HG02981 (cell line): ENCODE measurements at regions not wholly inside any gene's neighbourhood (a gene's known extent, or its start where the extent isn't known, plus 50 kb on each side); places are given as distances from the start of the nearest gene placed in this dataset.
"Not testable (repeated sequence)": the region's sequence is repeated elsewhere in the genome, so short reads cannot be mapped to it uniquely, and the experiment has no call there.

ENCODE experiments used
- ATAC-seq: cut with Tn5 transposase; IDR thresholded peaks from one replicate; pipeline ENCODE4 v1.9.1; 2021; ENCODE audit warnings: mild to moderate bottlenecking, moderate library complexity; ENCODE audit not compliant: unreplicated experiment

DNA sequence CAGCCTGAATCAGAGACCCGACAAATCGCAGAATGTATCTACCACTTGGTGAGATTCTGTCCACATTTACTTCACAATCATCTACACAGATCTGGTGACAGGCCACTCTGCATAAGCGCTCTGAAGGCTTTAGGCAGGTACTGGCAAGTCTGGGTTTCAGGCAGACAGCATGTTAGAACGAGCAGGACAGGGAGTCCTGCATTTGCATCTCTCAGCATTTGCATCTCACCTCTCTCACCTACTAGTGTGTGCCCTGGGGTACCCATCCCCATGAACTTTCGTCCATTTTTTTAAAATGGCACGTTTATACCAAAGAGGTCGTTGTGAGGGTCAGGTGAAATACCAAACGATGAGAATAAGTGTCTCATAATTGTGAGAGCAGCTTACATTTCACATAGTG is 108.2 kb downstream of the SPATA31A1 start:
- ATAC-seq: peak; percentile 32

DNA sequence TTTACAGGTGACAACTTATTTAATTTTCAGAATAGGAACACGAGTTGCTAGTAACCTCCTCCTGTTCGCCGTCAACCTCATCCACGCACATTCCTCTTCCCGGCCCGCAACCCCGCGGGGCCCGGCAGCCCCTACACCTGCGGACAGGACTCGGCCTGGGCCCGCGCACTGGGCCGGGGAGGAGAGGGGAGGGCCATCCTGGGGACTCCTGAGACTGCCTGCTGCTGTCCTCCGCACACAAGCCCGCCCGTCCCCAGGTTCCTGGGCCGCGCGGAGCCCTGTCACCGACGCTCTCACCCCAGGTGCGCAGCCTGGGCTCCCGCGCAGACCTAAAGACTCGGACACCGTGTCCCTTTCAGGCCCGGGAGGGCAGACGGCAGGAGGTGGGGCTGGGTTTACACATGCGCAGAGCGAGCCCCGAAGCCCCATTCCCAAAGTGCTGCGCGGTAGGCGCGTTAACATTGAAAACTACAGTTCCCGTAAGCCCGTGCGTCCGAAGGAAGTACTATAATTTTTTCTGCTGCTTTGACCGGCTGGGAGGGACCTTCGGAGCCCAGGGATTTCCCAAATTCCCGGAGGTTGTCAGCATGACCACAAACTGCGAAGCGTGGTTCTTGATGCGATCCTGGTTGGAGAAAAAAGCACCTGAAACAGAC is 108.8 kb downstream of the SPATA31A1 start:
- ATAC-seq: peak; percentile 95

DNA sequence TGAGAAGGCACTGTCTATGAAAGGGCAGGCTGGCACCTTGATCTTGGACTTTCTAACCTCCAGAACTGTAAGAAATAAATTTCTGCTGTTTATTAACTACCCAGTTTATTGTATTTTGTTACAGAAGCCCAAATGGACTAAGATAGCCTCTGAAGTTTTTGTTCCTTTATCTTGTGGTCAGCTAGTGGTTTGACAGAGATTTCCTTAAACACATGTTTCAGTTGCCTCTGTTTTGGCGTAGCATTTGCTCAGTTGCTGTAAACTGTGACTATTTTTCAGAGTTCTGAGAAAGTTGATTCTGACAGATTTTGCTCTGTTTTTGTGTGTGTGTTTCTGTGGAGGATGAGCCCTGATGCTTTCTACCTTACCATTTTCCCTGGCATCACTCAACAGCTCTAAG is 119.0 kb downstream of the SPATA31A1 start:
- peak; percentile 99 for ATAC-seq

DNA sequence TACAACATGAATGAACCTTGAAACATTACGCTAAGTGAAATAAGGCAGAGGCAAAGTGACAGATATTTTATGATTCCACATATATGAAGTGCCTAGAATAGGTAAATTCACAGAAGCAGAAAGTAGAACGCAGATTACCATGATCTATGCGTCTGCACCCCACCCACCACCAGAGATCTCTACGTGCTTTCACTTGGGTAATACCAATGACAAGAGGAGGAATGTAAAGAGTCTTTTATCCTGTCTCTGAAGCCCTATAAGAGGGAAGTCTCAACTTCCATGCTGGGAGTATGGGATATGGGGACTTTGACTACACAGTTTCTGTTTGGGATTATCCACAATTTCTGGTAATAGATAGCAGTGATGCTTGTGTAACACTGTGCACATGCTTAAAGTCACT is 127.6 kb downstream of the SPATA31A1 start:
- not testable (repeated sequence) for ATAC-seq

DNA sequence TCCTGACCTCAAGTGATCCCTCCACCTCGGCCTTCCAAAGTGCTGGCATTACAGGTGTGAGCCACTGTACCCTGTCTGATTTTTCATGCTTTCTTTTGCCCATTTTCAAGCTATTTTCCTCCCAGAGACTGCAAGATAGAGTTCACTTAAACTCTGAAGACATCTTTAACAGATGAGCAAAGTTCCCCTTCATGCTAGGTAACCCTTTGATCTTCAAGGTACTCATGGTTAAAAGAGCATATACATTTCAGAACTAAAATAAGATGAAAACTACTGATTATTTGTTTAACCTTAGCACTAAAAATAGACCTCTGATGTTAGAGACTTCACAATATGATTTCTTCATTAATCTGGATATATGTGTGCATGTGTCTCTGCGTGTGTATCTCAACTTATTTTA is 128.4 kb downstream of the SPATA31A1 start:
- not testable (repeated sequence) for ATAC-seq

DNA sequence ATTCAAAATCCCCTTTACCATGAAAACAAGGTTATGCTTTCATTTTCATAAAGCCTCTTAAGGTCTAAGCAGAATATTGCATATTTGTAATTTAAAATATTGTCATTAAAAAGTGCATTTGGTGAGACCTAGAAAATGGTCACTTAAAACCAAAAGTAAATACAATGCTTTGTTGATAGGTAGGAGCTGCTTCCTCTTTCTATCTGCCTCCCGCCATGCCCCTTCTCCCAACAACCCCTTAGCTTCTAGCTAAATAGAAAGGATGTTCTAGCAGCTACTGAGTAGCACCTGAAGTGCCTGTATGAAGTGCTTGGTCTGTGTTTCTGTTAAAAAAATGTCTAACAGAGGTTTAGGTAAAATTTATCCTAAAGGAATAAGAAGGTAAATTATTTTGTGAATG is 128.8 kb downstream of the SPATA31A1 start:
- ATAC-seq: peak; percentile 64

DNA sequence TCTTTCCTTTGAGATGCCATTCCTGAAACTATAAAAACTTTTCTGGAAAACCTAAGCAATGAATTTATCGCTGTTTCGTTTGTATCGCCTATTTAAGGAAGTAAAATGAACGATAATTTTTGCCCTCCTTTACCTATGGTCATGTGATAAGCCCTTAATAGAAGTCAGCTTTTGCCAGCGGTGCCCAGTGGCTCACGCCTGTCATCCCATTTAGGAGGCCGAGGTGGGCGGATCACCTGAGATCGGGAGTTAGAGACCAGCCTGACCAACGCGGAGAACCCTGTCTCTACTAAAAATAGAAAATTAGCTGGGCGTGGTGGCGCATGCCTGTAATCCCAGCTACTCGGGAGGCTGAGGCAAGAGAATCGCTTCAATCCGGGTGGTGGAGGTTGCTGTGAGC is 132.0 kb downstream of the SPATA31A1 start:
- ATAC-seq: not testable (repeated sequence)

DNA sequence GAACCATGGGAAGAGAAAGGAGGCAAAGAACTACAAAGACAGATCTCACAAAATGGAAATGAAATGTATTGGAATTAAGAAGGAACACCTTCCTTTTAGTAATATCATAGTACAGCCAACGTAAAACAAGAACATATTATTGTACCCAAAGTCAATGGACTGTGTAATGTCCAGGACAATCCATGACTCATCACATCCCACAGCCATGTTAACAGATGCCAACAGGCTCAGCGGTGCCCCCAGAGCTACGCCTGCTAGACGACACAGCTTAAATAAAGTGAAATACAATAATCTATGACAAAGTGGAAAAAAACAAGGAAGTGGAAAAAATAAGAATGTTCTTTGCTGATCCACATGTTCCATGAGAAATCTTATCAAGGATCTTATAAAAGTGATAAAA is 140.8 kb downstream of the SPATA31A1 start:
- not testable (repeated sequence) for ATAC-seq

DNA sequence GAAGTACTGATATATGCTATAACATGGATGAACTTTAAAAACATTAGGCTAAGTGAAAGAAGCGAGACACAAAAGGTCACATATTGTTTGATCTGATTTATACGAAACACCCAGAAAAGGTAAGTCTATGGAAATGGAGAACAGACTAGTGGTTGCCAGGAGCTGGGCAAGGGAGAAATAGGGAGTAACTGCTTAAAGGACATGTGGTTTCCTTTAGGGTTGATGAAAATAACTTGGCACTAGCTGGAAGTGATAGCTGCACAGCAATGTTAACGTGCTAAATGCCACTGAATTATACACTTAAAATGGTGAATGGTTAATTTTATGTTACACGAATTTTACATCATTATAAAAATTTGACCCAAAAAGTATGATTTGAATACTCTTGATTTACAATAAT is 147.7 kb downstream of the SPATA31A1 start:
- ATAC-seq: not testable (repeated sequence)

DNA sequence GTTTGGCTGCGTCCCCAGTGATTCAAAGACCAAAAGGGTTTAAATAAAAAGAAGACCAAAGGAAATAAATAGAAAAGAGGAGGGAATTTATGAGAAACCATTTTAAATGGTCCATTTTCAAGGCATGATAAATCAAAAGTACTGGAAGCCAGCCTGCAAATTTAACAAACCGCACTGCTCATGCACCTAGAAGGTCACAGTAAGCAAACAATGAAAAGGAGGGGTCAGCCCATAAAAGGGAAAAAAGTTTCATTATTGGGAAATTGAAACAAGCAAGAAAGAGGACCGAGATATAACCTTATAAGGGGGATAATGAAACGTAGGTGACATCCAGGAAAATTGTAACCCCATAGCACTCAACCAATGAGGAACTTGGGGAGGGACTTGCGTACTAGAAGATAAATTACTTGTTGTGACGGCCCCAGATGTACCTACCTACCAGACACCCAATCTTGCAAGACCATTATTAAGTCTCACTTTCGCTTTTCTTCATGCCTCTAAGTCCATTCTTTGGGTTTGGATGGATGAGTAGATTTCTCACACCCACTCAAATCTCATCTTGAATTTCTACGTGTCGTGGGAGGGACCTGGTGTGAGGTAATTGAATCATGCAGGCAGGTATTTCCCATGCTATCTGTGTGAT is 172.0 kb downstream of the SPATA31A1 start:
- ATAC-seq: not testable (repeated sequence)

DNA sequence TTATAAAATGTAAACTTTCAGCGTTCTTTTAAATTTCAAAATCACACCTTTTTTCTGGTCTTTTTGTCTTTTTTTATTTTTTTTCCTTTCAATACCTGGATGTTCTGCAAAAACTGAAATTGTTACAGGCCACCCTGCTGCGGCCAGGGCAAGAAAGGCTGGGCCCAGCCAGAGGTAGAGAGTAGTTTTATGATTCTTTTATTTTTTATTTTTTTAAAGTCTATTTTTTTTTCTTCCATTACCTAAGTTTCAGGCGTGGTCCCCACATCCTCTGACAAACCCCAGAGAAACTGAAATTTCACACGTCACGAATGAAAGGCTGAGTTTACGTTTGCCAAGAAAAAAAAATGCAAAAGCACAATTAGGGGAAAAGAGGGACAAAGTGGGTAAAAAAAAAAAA is 177.1 kb downstream of the SPATA31A1 start:
- ATAC-seq: not testable (repeated sequence)

DNA sequence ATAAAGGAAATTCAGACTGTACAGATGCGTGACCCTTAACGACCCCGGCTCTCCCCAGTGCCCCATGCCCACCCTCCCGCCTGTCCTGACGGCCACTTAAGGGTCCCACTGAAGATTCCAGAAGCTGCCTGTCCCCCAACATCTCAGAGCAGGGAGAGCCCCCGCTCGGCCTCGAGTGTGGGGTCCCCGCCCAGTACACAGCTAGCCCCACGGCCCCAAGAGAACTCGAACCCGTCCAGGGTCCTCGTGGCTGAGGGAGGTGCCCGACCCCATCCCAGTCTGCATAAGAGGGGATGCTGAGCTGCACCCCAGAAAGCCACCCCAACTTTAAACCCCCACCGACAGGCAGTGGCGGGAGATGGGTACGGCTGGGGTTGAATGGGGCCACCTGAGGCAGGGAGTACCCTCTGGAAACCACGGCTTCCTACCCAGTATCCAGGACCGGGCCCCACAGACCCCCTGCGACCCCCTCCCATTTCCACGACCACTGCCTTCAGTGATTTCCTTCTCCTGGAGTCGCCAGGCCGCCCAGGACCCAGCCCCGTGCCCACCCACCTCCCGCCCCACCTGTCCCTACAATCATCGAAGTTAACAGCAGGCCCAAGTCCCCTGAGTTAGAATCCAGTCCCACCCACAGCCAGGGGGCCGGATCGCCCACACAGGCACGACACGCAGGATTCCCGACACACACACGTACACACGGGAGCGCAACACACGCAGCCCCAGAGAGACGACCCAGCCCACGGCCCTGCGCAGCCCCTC is 177.7 kb downstream of the SPATA31A1 start:
- not testable (repeated sequence) for ATAC-seq

DNA sequence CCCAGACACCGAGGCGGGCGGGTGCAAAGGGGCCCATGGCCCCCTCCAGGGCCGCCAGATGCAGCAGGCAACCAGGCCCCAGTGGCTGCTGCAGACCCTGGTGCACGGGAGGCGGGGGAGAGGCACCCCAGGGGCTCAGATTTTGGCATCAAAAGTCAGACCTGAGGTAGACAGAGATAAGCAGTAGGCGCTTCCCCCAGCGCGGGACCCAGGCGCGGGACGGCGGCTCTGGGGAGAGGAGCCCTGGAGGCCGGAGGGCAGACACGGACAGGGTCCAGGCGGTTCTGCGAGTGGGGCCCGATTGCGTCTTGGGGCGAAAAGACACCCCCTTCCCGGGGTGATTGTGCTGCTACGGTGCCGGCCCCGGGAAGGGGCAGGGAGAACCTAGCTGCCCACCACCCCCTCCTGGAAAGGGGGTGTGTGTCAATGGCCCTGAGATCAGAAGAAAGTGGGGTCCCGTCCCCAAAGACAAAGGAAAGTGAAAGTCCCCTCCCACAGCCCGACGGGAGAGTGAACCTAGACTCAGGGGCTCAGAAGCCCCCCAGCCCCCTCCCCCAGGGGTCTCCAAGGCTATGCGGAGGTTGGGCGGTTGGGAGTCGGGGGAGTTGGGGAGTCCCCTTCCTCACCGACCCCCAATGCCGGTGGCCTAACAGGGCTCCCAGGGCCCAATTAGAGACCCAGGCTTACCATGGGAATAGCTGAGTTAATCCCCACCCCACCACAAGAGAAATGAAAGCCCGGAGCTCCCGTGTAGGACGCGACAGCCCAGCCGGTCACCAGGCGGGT is 178.5 kb downstream of the SPATA31A1 start:
- not testable (repeated sequence) for ATAC-seq

DNA sequence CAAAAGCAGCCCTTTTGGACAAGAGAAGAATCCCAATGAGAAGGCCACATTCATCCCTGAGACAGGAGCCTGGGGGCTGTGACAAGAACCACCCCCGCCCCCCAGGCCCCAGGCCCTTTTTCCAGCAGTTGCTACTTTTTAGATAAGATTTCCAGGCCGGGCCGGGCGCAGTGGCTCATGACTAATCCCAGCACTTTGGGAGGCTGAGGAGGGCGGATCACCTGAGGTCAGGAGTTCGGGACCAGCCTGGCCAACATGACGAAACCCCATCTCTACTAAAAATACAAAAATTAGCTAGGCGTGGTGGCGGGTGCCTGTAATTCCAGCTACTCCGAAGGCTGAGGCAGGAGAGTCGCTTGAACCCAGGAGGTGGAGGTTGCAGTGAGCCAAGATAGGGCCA is 179.4 kb downstream of the SPATA31A1 start:
- ATAC-seq: not testable (repeated sequence)

DNA sequence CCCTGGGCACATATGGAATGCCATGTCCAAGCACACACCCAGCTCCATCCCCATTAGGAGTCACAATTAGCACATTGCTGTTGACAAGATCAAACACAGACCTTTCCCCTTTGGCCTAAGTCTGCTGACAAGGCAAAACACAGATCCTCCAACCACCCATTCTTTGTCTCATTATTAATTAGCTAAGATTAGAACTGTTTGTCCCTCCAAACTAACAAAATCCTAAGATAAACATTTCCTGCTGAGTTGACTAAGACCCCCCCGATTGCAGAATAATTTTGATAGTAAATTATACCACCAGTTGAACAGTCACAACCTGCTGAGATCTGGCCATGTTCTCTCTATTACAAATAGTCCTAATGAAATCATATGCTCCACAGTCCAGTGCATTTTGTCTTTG is 186.7 kb downstream of the SPATA31A1 start:
- ATAC-seq: not testable (repeated sequence)

DNA sequence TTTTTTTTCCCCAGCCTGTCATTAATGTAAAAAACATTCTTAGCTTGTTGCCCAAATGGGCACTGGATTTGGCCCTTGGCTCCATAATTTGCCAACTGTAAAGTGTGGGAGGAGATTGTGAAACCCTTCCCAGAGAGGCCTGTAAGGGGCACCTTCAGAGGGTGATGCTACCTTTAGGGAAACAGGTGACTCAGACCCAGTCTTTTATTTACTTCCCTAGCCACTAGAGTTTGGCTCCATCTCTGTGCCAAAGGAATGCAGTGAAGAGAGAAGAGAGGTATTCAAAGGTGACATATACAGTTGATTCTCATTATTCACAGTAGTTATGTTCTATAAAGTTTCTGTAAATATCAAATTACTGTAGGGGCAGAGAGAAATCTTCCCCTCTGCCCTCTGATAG is 189.6 kb downstream of the SPATA31A1 start:
- not testable (repeated sequence) for ATAC-seq

DNA sequence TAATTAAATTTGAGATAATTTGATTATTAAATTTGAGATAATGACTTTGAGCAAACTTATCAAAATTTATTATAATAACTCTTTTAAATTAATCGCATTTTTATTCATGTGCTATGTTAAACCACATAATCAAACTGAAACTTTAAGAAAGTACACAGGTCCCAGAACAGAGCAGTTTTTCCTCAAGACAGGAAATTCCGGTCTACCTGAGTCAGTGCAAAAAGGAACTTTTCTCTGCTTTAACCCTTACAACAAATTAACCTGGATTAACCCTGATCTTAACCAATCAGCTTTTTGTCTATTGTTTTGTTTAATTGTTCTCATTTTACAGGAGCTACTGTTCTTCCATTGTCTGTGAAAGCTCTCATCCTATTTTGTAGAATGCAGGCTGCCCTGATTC is 195.1 kb downstream of the SPATA31A1 start:
- not testable (repeated sequence) for ATAC-seq

DNA sequence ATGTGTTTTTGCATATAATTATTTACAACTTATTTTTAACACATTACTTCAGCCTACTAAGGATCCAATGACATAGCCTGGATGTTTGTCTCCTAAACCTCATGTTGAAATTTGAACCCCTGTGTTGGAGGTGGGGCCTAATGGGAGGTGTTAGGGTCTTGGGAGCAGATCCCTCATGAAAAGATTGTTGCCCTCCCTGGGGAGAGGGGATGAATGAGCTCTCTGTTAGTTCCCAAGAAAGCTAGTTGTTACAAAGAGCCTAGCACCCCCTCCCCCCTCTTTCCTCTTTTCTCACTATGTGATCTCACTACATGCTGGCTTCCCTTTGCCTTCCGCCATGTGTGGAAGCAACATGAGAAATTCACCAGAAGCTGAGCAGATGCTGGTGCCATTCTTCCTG is 196.1 kb downstream of the SPATA31A1 start:
- not testable (repeated sequence) for ATAC-seq

DNA sequence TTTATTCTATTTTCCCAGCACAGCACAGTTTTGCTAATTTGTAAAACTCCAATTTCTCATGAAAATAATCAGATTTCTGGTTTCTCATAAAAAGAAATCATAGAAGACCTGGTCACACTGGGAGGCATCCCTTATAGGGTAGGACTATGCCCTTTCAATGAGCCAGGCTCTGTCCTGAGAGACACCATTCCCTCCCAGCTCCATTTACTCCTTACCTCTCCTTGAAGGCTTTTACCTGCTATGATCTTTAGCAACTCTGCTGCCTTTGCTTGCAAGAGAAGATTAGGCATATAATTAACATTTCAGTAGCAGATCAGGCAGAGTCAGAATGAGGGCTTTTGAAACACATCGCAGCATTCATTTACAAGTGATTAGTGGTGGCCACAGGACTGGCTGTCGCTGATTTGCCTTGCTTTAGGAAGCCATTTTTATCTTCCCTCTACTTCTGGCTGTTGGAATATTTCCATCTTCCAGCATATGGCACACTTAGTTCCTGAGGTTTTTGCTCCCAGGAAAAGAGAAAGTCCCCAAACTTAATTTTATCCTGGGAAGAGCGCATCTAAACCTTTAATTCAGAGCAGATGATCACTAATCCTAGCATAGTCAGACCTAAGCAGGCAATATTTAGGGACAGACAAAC is 196.9 kb downstream of the SPATA31A1 start:
- not testable (repeated sequence) for ATAC-seq

DNA sequence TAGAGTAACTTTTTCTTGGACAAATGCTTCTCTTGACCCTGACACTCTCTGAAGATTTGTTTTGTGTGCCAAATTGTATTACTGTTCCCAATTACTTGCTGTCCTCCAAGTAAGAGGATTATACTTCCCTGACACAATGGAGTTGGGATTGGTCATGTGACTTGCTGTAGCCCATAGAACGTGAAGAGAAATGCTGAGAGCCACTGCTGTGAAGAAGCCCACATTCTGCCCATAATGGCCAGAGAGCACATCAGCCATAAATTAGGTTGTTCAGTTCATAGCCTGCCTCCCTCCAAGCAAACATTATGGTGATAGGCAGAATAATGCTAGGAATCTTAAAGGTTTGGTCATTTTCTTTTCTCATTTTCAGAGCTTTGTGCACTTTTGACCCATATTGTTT is 198.9 kb downstream of the SPATA31A1 start:
- not testable (repeated sequence) for ATAC-seq

DNA sequence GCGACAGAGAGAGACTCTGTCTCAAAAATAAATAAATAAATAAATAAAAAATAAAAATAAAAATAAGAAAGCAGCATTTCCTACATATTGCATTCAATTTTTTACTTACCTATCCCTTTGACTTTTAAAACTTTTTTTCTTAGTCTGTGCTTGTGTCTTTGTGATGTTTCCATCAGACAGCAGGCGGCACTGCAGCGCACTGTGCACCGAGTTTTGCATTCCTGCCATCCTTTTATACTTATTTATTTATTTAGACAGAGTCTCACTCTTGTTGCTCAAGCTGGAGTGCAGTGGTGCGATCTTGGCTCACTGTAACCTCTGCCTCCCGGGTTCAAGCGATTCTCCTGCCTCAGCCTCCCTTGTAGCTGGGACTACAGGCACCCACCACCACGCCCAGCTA is 203.9 kb downstream of the SPATA31A1 start:
- ATAC-seq: peak; percentile 47
